Activated naive CD8-positive, alpha-beta T cell treated with anti-CD3 and anti-CD28 coated beads, Interleukin-2, amount 50 U/mL, for 24 hours (primary cell): ENCODE measurements at regions not wholly inside any gene's neighbourhood (a gene's known extent, or its start where the extent isn't known, plus 50 kb on each side); places are given as distances from the start of the nearest gene placed in this dataset.
A peak's percentile ranks its signal among the peaks of the same experiment; 100 is the strongest.

Experiments
- ATAC-seq: fragments of 150-1000 bp; cut with Tn5 transposase; one replicate; pipeline ENCODE4 v1.10.0; 2021
- DNase-seq: peaks from one replicate; pipeline ENCODE4 v3.0.0; 2021
- H3K27ac Mint-ChIP-seq: one replicate; pipeline ENCODE4 v1.8.0; 2021; ENCODE audit warnings: mild to moderate bottlenecking, mixed read lengths
- H3K27me3 Mint-ChIP-seq: one replicate; pipeline ENCODE4 v1.8.0; 2021; ENCODE audit warnings: mixed read lengths
- H3K36me3 Mint-ChIP-seq: one replicate; pipeline ENCODE4 v1.8.0; 2021; ENCODE audit warnings: low read depth, mixed read lengths
- H3K4me1 Mint-ChIP-seq: one replicate; pipeline ENCODE4 v1.8.0; 2021; ENCODE audit warnings: mixed read lengths
- H3K4me3 Mint-ChIP-seq: one replicate; pipeline ENCODE4 v1.8.0; 2021; ENCODE audit warnings: mild to moderate bottlenecking, moderate library complexity, mixed read lengths
- H3K9me3 Mint-ChIP-seq: one replicate; pipeline ENCODE4 v1.8.0; 2021; ENCODE audit warnings: mixed read lengths

- ATAC-seq (peak; percentile 40), DNase-seq (no peak)
- Mint-ChIP-seq H3K4me1 (no peaks in the 10 kb centered on the region), H3K27me3 (peaks cover 8% of the 10 kb centered on the region), H3K9me3 (no peaks in the 10 kb centered on the region), H3K36me3 (no peaks in the 10 kb centered on the region), H3K4me3 (no peak overlapping the region), H3K27ac (no peak overlapping the region)
These were observed 258.3 kb upstream of the FOXQ1 start for GRCh38 chr6:1053586-1053985.

GRCh38 chr6:1052262-1052661 lies 259.6 kb upstream of the FOXQ1 start:
- H3K27me3 Mint-ChIP-seq, result peaks cover 15% of the 10 kb centered on the region
- no peaks in the 10 kb centered on the region for H3K36me3 Mint-ChIP-seq
- DNase-seq (no peak), ATAC-seq (no peak)
- H3K4me3 Mint-ChIP-seq, result no peak overlapping the region
- peaks cover 2% of the 10 kb centered on the region for H3K4me1 Mint-ChIP-seq
- H3K27ac Mint-ChIP-seq, result no peak overlapping the region
- no peaks in the 10 kb centered on the region for H3K9me3 Mint-ChIP-seq

- no peak overlapping the region for H3K4me3 Mint-ChIP-seq
- H3K9me3 Mint-ChIP-seq, result no peaks in the 10 kb centered on the region
- H3K36me3 Mint-ChIP-seq, result no peaks in the 10 kb centered on the region
- H3K4me1 Mint-ChIP-seq, result peaks cover 2% of the 10 kb centered on the region
- no peak for ATAC-seq
- H3K27ac Mint-ChIP-seq, result no peak overlapping the region
- H3K27me3 Mint-ChIP-seq, result peaks cover 29% of the 10 kb centered on the region
- DNase-seq, result no peak
These were observed 262.0 kb upstream of the FOXQ1 start for GRCh38 chr6:1049900-1050299.

GRCh38 chr6:1049170-1049569 lies 262.7 kb upstream of the FOXQ1 start:
- no peak overlapping the region for H3K27ac Mint-ChIP-seq
- peaks cover 2% of the 10 kb centered on the region for H3K4me1 Mint-ChIP-seq
- no peak overlapping the region for H3K4me3 Mint-ChIP-seq
- H3K27me3 Mint-ChIP-seq, result peaks cover 33% of the 10 kb centered on the region
- ATAC-seq (no peak), DNase-seq (no peak)
- H3K36me3 Mint-ChIP-seq, result no peaks in the 10 kb centered on the region
- H3K9me3 Mint-ChIP-seq, result no peaks in the 10 kb centered on the region

GRCh38 chr6:1047981-1048541 lies 263.8 kb upstream of the FOXQ1 start:
- no peak overlapping the region for H3K4me3 Mint-ChIP-seq
- H3K9me3 Mint-ChIP-seq, result no peaks in the 10 kb centered on the region
- ATAC-seq, result no peak
- H3K36me3 Mint-ChIP-seq, result no peaks in the 10 kb centered on the region
- no peak overlapping the region for H3K27ac Mint-ChIP-seq
- H3K27me3 Mint-ChIP-seq, result peaks cover 42% of the 10 kb centered on the region
- peaks cover 2% of the 10 kb centered on the region for H3K4me1 Mint-ChIP-seq
- DNase-seq, result no peak

GRCh38 chr6:1045239-1045638 lies 266.7 kb upstream of the FOXQ1 start:
- Mint-ChIP-seq H3K4me1 (peaks cover 2% of the 10 kb centered on the region), H3K27ac (no peak overlapping the region), H3K4me3 (no peak overlapping the region), H3K36me3 (no peaks in the 10 kb centered on the region), H3K9me3 (no peaks in the 10 kb centered on the region), H3K27me3 (peaks cover 48% of the 10 kb centered on the region)
- DNase-seq (no peak), ATAC-seq (no peak)

- DNase-seq (no peak), ATAC-seq (no peak)
- Mint-ChIP-seq H3K4me1 (peaks cover 2% of the 10 kb centered on the region), H3K27ac (no peak overlapping the region), H3K27me3 (peaks cover 50% of the 10 kb centered on the region), H3K9me3 (no peaks in the 10 kb centered on the region), H3K4me3 (no peak overlapping the region), H3K36me3 (no peaks in the 10 kb centered on the region)
These were observed 267.7 kb upstream of the FOXQ1 start for GRCh38 chr6:1044040-1044836.

- ATAC-seq (no peak), DNase-seq (no peak)
- Mint-ChIP-seq H3K4me1 (peaks cover 2% of the 10 kb centered on the region), H3K27me3 (peaks cover 51% of the 10 kb centered on the region), H3K36me3 (no peaks in the 10 kb centered on the region), H3K9me3 (no peaks in the 10 kb centered on the region), H3K4me3 (no peak overlapping the region), H3K27ac (no peak overlapping the region)
These were observed 268.5 kb upstream of the FOXQ1 start for GRCh38 chr6:1043458-1043836.

- ATAC-seq, result no peak
These were observed 269.1 kb upstream of the FOXQ1 start for GRCh38 chr6:1042583-1043457.

GRCh38 chr6:1040393-1040792 lies 271.5 kb upstream of the FOXQ1 start:
- no peak overlapping the region for H3K27ac Mint-ChIP-seq
- ATAC-seq (no peak), DNase-seq (no peak)
- no peaks in the 10 kb centered on the region for H3K4me1 Mint-ChIP-seq
- no peaks in the 10 kb centered on the region for H3K9me3 Mint-ChIP-seq
- no peak overlapping the region for H3K4me3 Mint-ChIP-seq
- H3K27me3 Mint-ChIP-seq, result peaks cover 31% of the 10 kb centered on the region
- H3K36me3 Mint-ChIP-seq, result no peaks in the 10 kb centered on the region

More at GRCh38 chr6:1042583-1043457, 269.1 kb upstream of the FOXQ1 start:
- Mint-ChIP-seq H3K27ac (no peak overlapping the region), H3K9me3 (no peaks in the 10 kb centered on the region), H3K4me1 (no peaks in the 10 kb centered on the region), H3K4me3 (no peak overlapping the region), H3K27me3 (peaks cover 45% of the 10 kb centered on the region), H3K36me3 (no peaks in the 10 kb centered on the region)
- DNase-seq, result no peak

- ATAC-seq (no peak), DNase-seq (no peak)
- Mint-ChIP-seq H3K4me3 (no peak overlapping the region), H3K9me3 (no peaks in the 10 kb centered on the region), H3K27ac (no peak overlapping the region), H3K36me3 (no peaks in the 10 kb centered on the region), H3K27me3 (peaks cover 27% of the 10 kb centered on the region), H3K4me1 (no peaks in the 10 kb centered on the region)
These were observed 272.2 kb upstream of the FOXQ1 start for GRCh38 chr6:1039746-1040145.

- Mint-ChIP-seq H3K4me3 (no peak overlapping the region), H3K27me3 (peaks cover 23% of the 10 kb centered on the region)
These were observed 272.7 kb upstream of the FOXQ1 start for GRCh38 chr6:1039191-1039590.

GRCh38 chr6:1037430-1038202 lies 274.3 kb upstream of the FOXQ1 start:
- no peak for ATAC-seq
- Mint-ChIP-seq H3K27me3 (peaks cover 15% of the 10 kb centered on the region), H3K27ac (no peak overlapping the region), H3K9me3 (no peaks in the 10 kb centered on the region), H3K36me3 (no peaks in the 10 kb centered on the region), H3K4me1 (no peaks in the 10 kb centered on the region), H3K4me3 (no peak overlapping the region)
- no peak for DNase-seq

More at GRCh38 chr6:1039191-1039590, 272.7 kb upstream of the FOXQ1 start:
- ATAC-seq (no peak), DNase-seq (no peak)
- no peaks in the 10 kb centered on the region for H3K4me1 Mint-ChIP-seq
- H3K27ac Mint-ChIP-seq, result no peak overlapping the region
- H3K36me3 Mint-ChIP-seq, result no peaks in the 10 kb centered on the region
- no peaks in the 10 kb centered on the region for H3K9me3 Mint-ChIP-seq

GRCh38 chr6:1035401-1035800 lies 276.5 kb upstream of the FOXQ1 start:
- H3K4me3 Mint-ChIP-seq, result no peak overlapping the region
- no peaks in the 10 kb centered on the region for H3K4me1 Mint-ChIP-seq
- H3K27me3 Mint-ChIP-seq, result peaks cover 8% of the 10 kb centered on the region
- DNase-seq (no peak), ATAC-seq (no peak)
- H3K27ac Mint-ChIP-seq, result no peak overlapping the region
- H3K9me3 Mint-ChIP-seq, result no peaks in the 10 kb centered on the region
- H3K36me3 Mint-ChIP-seq, result no peaks in the 10 kb centered on the region
